AG04450 (cell line): ENCODE measurements at regions not wholly inside any gene's neighbourhood (a gene's known extent, or its start where the extent isn't known, plus 50 kb on each side); places are given as distances from the start of the nearest gene placed in this dataset.

Experiments
- CTCF ChIA-PET: fragments of 300-600, 350-600 bp; formaldehyde crosslinking; extraction: SDS; loops from one replicate; lab custom pipeline; 2022; ENCODE audit warnings: antibody characterized with exemption, inconsistent platforms; lab: Charles Lee
- POLR2A ChIA-PET: fragments of 350-600 bp; formaldehyde crosslinking; extraction: SDS; loops from one replicate; lab custom pipeline; 2021; ENCODE audit warnings: antibody characterized with exemption, inconsistent platforms; lab: Yijun Ruan, JAX
- DNase-seq: peaks from one replicate; pipeline ENCODE4 v3.0.0-alpha.2; 2011; ENCODE audit warnings: low read depth, low spot score
- H3K27ac ChIP-seq: one replicate; pipeline ENCODE4 v1.5.1; 2012; ENCODE audit warnings: low read depth, low read length, control low read depth
- H3K27me3 ChIP-seq: one replicate; pipeline ENCODE4 v1.6.0; 2012; ENCODE audit warnings: low read length; ENCODE audit not compliant: control insufficient read depth, insufficient read depth
- H3K4me3 ChIP-seq: 2 replicates; pipeline ENCODE4 v1.5.1; 2011; ENCODE audit warnings: mild to moderate bottlenecking, low read depth, low read length, control low read depth
- H3K9me3 ChIP-seq: 2 replicates; pipeline ENCODE4 v1.5.1; 2012; ENCODE audit warnings: low read length; ENCODE audit not compliant: control insufficient read depth, insufficient read depth
- TF ChIP-seq, protein P1 (sequence below): IDR thresholded peaks from 2 replicates; pipeline ENCODE4 v1.5.1; 2011; ENCODE audit warnings: low read depth, low read length, control low read depth, inconsistent platforms

DNA sequence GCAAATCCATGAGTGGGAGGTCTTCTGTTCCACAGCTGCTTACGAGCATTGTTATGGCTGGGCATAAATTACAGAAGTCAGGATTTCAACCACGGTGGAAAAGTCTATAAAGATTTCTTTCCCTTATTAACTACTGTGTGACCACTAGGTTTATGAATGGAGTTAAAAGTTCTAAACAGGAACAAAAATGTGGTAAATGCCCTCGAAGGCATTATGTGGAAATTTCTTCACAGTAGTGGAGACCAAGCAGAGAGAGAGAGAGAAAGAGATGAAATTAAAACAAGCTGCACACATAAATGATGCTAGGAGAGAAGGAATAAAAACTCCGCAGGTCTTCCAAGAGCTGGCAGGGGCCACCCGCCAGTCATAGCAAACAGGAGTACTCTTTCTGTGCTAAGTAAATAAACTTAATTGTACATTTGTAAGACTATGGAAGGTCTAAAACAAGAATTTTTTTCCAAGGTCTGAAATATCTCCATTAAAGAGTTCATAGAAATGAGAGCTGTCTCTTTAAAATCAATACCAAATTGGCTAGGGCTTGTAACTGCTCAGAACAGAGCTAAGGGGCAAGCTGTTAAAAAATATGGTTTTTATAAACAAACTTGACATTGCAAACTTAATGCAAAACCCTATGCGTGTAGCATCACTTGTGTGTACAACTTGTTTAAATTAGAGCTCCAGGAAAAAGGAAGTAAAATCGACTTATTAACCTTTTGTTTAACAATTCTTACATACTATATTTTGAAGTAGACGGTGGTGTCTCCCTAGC, 438.2 kb downstream of the MEIS1 start:
- Histone ChIP-seq H3K9me3 (no peaks in the 10 kb centered on the region), H3K27me3 (no peaks in the 10 kb centered on the region), H3K27ac (peak overlapping the region; percentile 74), H3K4me3 (no peak overlapping the region)
- DNase-seq = no peak
- TF ChIP-seq, protein P1, sequence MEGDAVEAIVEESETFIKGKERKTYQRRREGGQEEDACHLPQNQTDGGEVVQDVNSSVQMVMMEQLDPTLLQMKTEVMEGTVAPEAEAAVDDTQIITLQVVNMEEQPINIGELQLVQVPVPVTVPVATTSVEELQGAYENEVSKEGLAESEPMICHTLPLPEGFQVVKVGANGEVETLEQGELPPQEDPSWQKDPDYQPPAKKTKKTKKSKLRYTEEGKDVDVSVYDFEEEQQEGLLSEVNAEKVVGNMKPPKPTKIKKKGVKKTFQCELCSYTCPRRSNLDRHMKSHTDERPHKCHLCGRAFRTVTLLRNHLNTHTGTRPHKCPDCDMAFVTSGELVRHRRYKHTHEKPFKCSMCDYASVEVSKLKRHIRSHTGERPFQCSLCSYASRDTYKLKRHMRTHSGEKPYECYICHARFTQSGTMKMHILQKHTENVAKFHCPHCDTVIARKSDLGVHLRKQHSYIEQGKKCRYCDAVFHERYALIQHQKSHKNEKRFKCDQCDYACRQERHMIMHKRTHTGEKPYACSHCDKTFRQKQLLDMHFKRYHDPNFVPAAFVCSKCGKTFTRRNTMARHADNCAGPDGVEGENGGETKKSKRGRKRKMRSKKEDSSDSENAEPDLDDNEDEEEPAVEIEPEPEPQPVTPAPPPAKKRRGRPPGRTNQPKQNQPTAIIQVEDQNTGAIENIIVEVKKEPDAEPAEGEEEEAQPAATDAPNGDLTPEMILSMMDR = no peak
- ChIA-PET CTCF (interaction anchor here (0.6 to 1.2 kb wide), 5 partner anchors 17 to 777 kb away, joined by 3 to 4 read pairs (median 3); no protein-coding TSS in a partner anchor), POLR2A (interaction anchor here (1.1 to 3.2 kb wide), 3 partner anchors 10 to 27 kb away, joined by 4 to 17 read pairs (median 5); no protein-coding TSS in a partner anchor)

DNA sequence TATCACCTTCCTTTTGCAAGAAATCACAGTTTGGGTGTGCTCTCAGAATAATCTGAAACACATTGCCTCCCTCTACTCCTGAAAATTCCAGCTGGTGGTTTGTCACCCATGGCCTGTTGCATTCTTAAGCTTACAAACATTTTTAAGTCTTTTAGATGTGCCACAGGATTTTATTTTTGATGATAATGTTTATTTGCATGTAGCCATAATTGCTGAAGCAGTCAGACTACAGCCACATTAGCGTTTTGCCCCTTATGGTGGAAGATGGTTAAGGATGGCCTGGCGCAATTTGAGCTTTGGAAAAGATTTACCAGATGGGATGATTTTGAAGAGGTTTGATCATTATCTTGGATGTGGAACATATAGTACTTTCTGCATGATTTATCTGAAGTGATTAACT, 439.5 kb downstream of the MEIS1 start:
- ChIA-PET CTCF (interaction anchor here (1.2 kb wide), 1 partner anchor 35 kb away, joined by 4 read pairs; no protein-coding TSS in a partner anchor), POLR2A (interaction anchor here (1.1 to 3.2 kb wide), 3 partner anchors 11 to 25 kb away, joined by 4 to 17 read pairs (median 5); no protein-coding TSS in a partner anchor)
- TF ChIP-seq, protein P1 = no peak
- no peak for DNase-seq
- no peak overlapping the region for H3K4me3 ChIP-seq
- H3K27me3 ChIP-seq = no peaks in the 10 kb centered on the region
- H3K27ac ChIP-seq = no peak overlapping the region
- H3K9me3 ChIP-seq = no peaks in the 10 kb centered on the region

DNA sequence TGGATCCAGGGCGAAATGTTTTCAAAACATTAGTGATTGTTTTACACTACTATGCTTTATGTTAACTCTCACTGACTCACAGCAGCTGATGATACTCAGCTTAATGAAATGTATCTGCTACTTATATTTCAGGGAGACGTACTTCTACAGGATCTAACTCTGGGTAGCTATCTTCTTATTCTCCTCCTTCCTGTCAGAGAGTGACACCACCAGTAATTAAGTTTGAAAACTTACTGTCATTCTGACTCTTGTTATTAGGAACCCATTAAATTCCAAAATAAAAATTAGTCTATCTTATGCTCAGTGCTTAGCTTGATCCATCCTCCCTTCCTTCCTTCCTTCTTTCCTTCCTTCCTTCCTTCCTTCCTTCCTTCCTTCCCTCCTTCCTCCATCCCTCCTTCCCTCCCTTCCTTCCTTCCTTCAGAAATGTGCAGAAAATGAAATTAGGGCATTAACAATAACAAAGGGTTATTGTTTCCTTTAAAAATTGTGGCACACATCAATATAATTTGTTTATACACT, 441.1 kb downstream of the MEIS1 start:
- Histone ChIP-seq H3K27ac (no peak overlapping the region), H3K9me3 (no peaks in the 10 kb centered on the region), H3K27me3 (no peaks in the 10 kb centered on the region), H3K4me3 (no peak overlapping the region)
- ChIA-PET CTCF (interaction anchor here (0.8 kb wide), 1 partner anchor 13 kb away, joined by 3 read pairs; no protein-coding TSS in a partner anchor), POLR2A (no interaction called here)
- TF ChIP-seq, protein P1 = no peak
- DNase-seq = no peak

- CTCF ChIA-PET = interaction anchor here (0.6 kb wide), 1 partner anchor 329 kb away, joined by 3 read pairs; no protein-coding TSS in a partner anchor
- no peak for DNase-seq
- POLR2A ChIA-PET = no interaction called here
These were observed 451.0 kb downstream of the MEIS1 start for GRCh38 chr2:66885775-66886383.

More at GRCh38 chr2:66885775-66886383, 451.0 kb downstream of the MEIS1 start:
- H3K4me3 ChIP-seq = no peak overlapping the region
- no peaks in the 10 kb centered on the region for H3K9me3 ChIP-seq
- no peaks in the 10 kb centered on the region for H3K27me3 ChIP-seq
- TF ChIP-seq, protein P1 = no peak
- H3K27ac ChIP-seq = no peak overlapping the region
